SW480 (cell line): ENCODE measurements at regions not wholly inside any gene's neighbourhood (a gene's known extent, or its start where the extent isn't known, plus 50 kb on each side); places are given as distances from the start of the nearest gene placed in this dataset.
A peak's percentile ranks its signal among the peaks of the same experiment; 100 is the strongest.
"Not testable (repeated sequence)": the region's sequence is repeated elsewhere in the genome, so short reads cannot be mapped to it uniquely, and the experiment has no call there.

Experiments used
- DNase-seq: peaks from one replicate; pipeline ENCODE4 v3.0.0-alpha.2; 2016; ENCODE audit warnings: low spot score

- peak; percentile 1 for DNase-seq
Observed at GRCh38 chr4:32841217-32841616, 2121.0 kb downstream of the PCDH7 start.

GRCh38 chr4:32847461-32847860 lies 2127.3 kb downstream of the PCDH7 start:
- no peak for DNase-seq

- DNase-seq = no peak
Observed at GRCh38 chr4:32855622-32856021, 2135.5 kb downstream of the PCDH7 start.

GRCh38 chr4:32858361-32858760 lies 2138.2 kb downstream of the PCDH7 start:
- no peak for DNase-seq

- peak; percentile 32 for DNase-seq
Observed at GRCh38 chr4:32858971-32859370, 2138.8 kb downstream of the PCDH7 start.

GRCh38 chr4:32864713-32865351 lies 2144.7 kb downstream of the PCDH7 start:
- no peak for DNase-seq

- DNase-seq = no peak
Observed at GRCh38 chr4:32876546-32876945, 2156.4 kb downstream of the PCDH7 start.

GRCh38 chr4:32879913-32880312 lies 2159.7 kb downstream of the PCDH7 start:
- no peak for DNase-seq

- DNase-seq = no peak
Observed at GRCh38 chr4:32884198-32884597, 2164.0 kb downstream of the PCDH7 start.

GRCh38 chr4:32890398-32890797 lies 2170.2 kb downstream of the PCDH7 start:
- no peak for DNase-seq

GRCh38 chr4:32909053-32909452 lies 2188.9 kb downstream of the PCDH7 start:
- DNase-seq = no peak

GRCh38 chr4:32909736-32910135 lies 2189.6 kb downstream of the PCDH7 start:
- no peak for DNase-seq

- no peak for DNase-seq
Observed at GRCh38 chr4:32917586-32917985, 2197.4 kb downstream of the PCDH7 start.

GRCh38 chr4:32929796-32930699 lies 2209.9 kb downstream of the PCDH7 start:
- no peak for DNase-seq

GRCh38 chr4:32930700-32931099 lies 2210.5 kb downstream of the PCDH7 start:
- no peak for DNase-seq

GRCh38 chr4:32931475-32931874 lies 2211.3 kb downstream of the PCDH7 start:
- no peak for DNase-seq

- no peak for DNase-seq
Observed at GRCh38 chr4:32932156-32932555, 2212.0 kb downstream of the PCDH7 start.

- DNase-seq = not testable (repeated sequence)
Observed at GRCh38 chr4:32939222-32939621, 2219.1 kb downstream of the PCDH7 start.

- DNase-seq = no peak
Observed at GRCh38 chr4:32950866-32951265, 2230.7 kb downstream of the PCDH7 start.

GRCh38 chr4:32958586-32958985 lies 2238.4 kb downstream of the PCDH7 start:
- no peak for DNase-seq

- no peak for DNase-seq
Observed at GRCh38 chr4:32962100-32962499, 2241.9 kb downstream of the PCDH7 start.

GRCh38 chr4:32985256-32985655 lies 2265.1 kb downstream of the PCDH7 start:
- DNase-seq = no peak

- DNase-seq = no peak
Observed at GRCh38 chr4:32986236-32986635, 2266.1 kb downstream of the PCDH7 start.
